SK-N-SH (cell line): ENCODE measurements at regions not wholly inside any gene's neighbourhood (a gene's known extent, or its start where the extent isn't known, plus 50 kb on each side); places are given as distances from the start of the nearest gene placed in this dataset.

Experiments used
- CTCF ChIA-PET: fragments of 300-600, 350-600 bp; formaldehyde crosslinking; extraction: SDS; loops from one replicate; lab custom pipeline; 2021; lab: Yijun Ruan, JAX
- POLR2A ChIA-PET: fragments of 350-600 bp; sonication (Branson Sonifier 250); formaldehyde crosslinking; extraction: SDS; loops from one replicate; lab custom pipeline; 2020; ENCODE audit warnings: antibody characterized with exemption, inconsistent platforms; lab: Yijun Ruan, JAX
- DNase-seq: peaks from one replicate; pipeline ENCODE4 v3.0.0; 2012
- H2AFZ ChIP-seq: fragments of 200-600 bp; sonication (generic); 2 replicates; pipeline ENCODE4 v1.8.1; 2016; ENCODE audit warnings: antibody characterized with exemption, mild to moderate bottlenecking, low read depth
- H3F3A ChIP-seq: fragments of 200-600 bp; sonication (generic); replicated peaks from 2 replicates; pipeline ENCODE3; 2016; ENCODE audit warnings: antibody characterized with exemption, mild to moderate bottlenecking; ENCODE audit not compliant: insufficient read depth
- H3K27ac ChIP-seq, 2 experiments: fragments of 200-500 bp in 1 of 2; fragments of 200-600 bp in 1 of 2; sonication (Bioruptor generic) in 1 of 2; sonication (generic), shearing (Covaris generic) in 1 of 2; 2 replicates each; pipeline versions ENCODE4 v1.5.1 to v1.6.1; 2014 to 2016; ENCODE audit warnings: low read depth in 2 of 2, inconsistent platforms in 1 of 2, low read length in 1 of 2, mild to moderate bottlenecking in 1 of 2, mixed read lengths in 1 of 2
- H3K27me3 ChIP-seq: fragments of 200-600 bp; sonication (generic), shearing (Covaris generic); 2 replicates; pipeline ENCODE4 v1.6.1; 2016; ENCODE audit warnings: mixed run types; ENCODE audit not compliant: insufficient read depth
- H3K36me3 ChIP-seq, 2 experiments: fragments of 200-500 bp in 1 of 2; fragments of 200-600 bp in 1 of 2; sonication (Bioruptor generic) in 1 of 2; sonication (generic) in 1 of 2; replicated peaks in 1 of 2; 2 replicates each; pipeline versions ENCODE3 to v1.5.1; 2014 to 2016; ENCODE audit warnings: low read length in 1 of 2, mild to moderate bottlenecking in 1 of 2; ENCODE audit not compliant: insufficient read depth in 2 of 2, control insufficient read depth in 1 of 2
- H3K4me1 ChIP-seq, 2 experiments: fragments of 200-500 bp in 1 of 2; fragments of 200-600 bp in 1 of 2; sonication (Bioruptor generic) in 1 of 2; sonication (generic), shearing (Covaris generic) in 1 of 2; 2 replicates each; pipeline versions ENCODE4 v1.5.1 to v1.6.1; 2014 to 2016; ENCODE audit warnings: low read depth in 1 of 2, low read length in 1 of 2, mixed run types in 1 of 2; ENCODE audit not compliant: insufficient read depth in 2 of 2, control insufficient read depth in 1 of 2
- H3K4me2 ChIP-seq: fragments of 200-600 bp; sonication (generic), shearing (Covaris generic); 2 replicates; pipeline ENCODE4 v1.6.1; 2017; ENCODE audit warnings: mixed run types
- H3K4me3 ChIP-seq, 2 experiments: fragments of 200-500 bp in 1 of 2; fragments of 200-600 bp in 1 of 2; sonication (Bioruptor generic) in 1 of 2; sonication (generic), shearing (Covaris generic) in 1 of 2; 2 replicates each; pipeline versions ENCODE4 v1.5.1 to v1.8.1; 2014 to 2016; ENCODE audit warnings: low read depth in 2 of 2, inconsistent platforms in 1 of 2, low read length in 1 of 2, mild to moderate bottlenecking in 1 of 2, mixed read lengths in 1 of 2, moderate library complexity in 1 of 2
- H3K79me2 ChIP-seq: fragments of 200-600 bp; sonication (generic); 2 replicates; pipeline ENCODE4 v1.8.1; 2017; ENCODE audit warnings: mild to moderate bottlenecking; ENCODE audit not compliant: insufficient read depth
- H3K9ac ChIP-seq: fragments of 200-600 bp; sonication (generic); 2 replicates; pipeline ENCODE4 v1.6.1; 2017; ENCODE audit warnings: mixed run types
- H3K9me2 ChIP-seq: fragments of 200-600 bp; sonication (generic); 2 replicates; pipeline ENCODE4 v1.6.1; 2017; ENCODE audit warnings: mixed run types
- H3K9me3 ChIP-seq: fragments of 200-600 bp; sonication (generic); 2 replicates; pipeline ENCODE4 v1.6.1; 2017; ENCODE audit warnings: mixed run types, mild to moderate bottlenecking, moderate library complexity
- H4K20me1 ChIP-seq: fragments of 200-600 bp; sonication (generic); 2 replicates; pipeline ENCODE4 v1.6.1; 2017; ENCODE audit warnings: mild to moderate bottlenecking, mixed run types; ENCODE audit not compliant: insufficient read depth
- CHD2 ChIP-seq: fragments of 150-350 bp; IDR thresholded peaks from 2 replicates; pipeline ENCODE4 v1.6.1; 2018; ENCODE audit warnings: low read length; ENCODE audit not compliant: partially characterized antibody
- EP300 ChIP-seq, 2 experiments: IDR thresholded peaks; 2 replicates each; pipeline versions ENCODE4 v1.4.0 to v1.6.1; 2012; ENCODE audit warnings: borderline replicate concordance in 1 of 2, low read depth in 1 of 2, low read length in 1 of 2
- FOSL2 ChIP-seq: IDR thresholded peaks from 2 replicates; pipeline ENCODE4 v1.4.0; 2012; ENCODE audit warnings: low read depth, mild to moderate bottlenecking, moderate library complexity, borderline replicate concordance
- FOXJ3 ChIP-seq: sonication (generic); formaldehyde crosslinking; IDR thresholded peaks from 2 replicates; pipeline ENCODE4 v1.5.1; 2020; ENCODE audit warnings: mild to moderate bottlenecking, missing genetic modification reagents
- JUND ChIP-seq: IDR thresholded peaks from 2 replicates; pipeline ENCODE4 v1.4.0; 2012
- MEF2A ChIP-seq: IDR thresholded peaks from 2 replicates; pipeline ENCODE4 v1.4.0; 2012; ENCODE audit warnings: low read depth, borderline replicate concordance
- MXI1 ChIP-seq: IDR thresholded peaks from 2 replicates; pipeline ENCODE4 v1.6.1; 2012; ENCODE audit warnings: mild to moderate bottlenecking, low read depth, low read length, improper control_type of control experiment
- NRF1 ChIP-seq: IDR thresholded peaks from 2 replicates; pipeline ENCODE4 v1.6.1; 2012; ENCODE audit warnings: low read depth, mild to moderate bottlenecking, low read length
- RAD21 ChIP-seq: IDR thresholded peaks from 2 replicates; pipeline ENCODE4 v1.6.1; 2012; ENCODE audit warnings: mild to moderate bottlenecking, low read length
- RCOR1 ChIP-seq: fragments of 150-350 bp; IDR thresholded peaks from 2 replicates; pipeline ENCODE4 v1.6.1; 2017; ENCODE audit warnings: antibody characterized with exemption, low read length
- RXRA ChIP-seq: IDR thresholded peaks from 2 replicates; pipeline ENCODE4 v1.4.0; 2012; ENCODE audit warnings: low read depth, mild to moderate bottlenecking, borderline replicate concordance
- TCF12 ChIP-seq: IDR thresholded peaks from 2 replicates; pipeline ENCODE4 v1.4.0; 2012
- TEAD4 ChIP-seq: IDR thresholded peaks from 2 replicates; pipeline ENCODE4 v1.4.0; 2012; ENCODE audit warnings: mild to moderate bottlenecking, borderline replicate concordance; ENCODE audit not compliant: insufficient read depth
- WGBS: methylation state at CpG from one replicate; pipeline ENCODE4 v1.1.6; 2017; ENCODE audit warnings: low lambda C conversion rate; 5-methylcytosine and 5-hydroxymethylcytosine counted together
- TF ChIP-seq, protein P1 (sequence below): IDR thresholded peaks from 2 replicates; pipeline ENCODE4; 2012
- TF ChIP-seq, protein P2 (sequence below): fragments of 150-350 bp; IDR thresholded peaks from 2 replicates; pipeline ENCODE4 v1.6.1; 2017; ENCODE audit warnings: antibody characterized with exemption, low read length, low read depth, borderline replicate concordance
- TF ChIP-seq, protein P3 (sequence below): IDR thresholded peaks from 2 replicates; pipeline ENCODE4 v1.4.0; 2012; ENCODE audit warnings: low read depth, borderline replicate concordance
- TF ChIP-seq, protein P4 (sequence below): fragments of 200-600 bp; sonication (generic); IDR thresholded peaks from 2 replicates; pipeline ENCODE4 v1.6.1; 2017; ENCODE audit warnings: antibody characterized with exemption, mild to moderate bottlenecking, moderate library complexity

DNA sequence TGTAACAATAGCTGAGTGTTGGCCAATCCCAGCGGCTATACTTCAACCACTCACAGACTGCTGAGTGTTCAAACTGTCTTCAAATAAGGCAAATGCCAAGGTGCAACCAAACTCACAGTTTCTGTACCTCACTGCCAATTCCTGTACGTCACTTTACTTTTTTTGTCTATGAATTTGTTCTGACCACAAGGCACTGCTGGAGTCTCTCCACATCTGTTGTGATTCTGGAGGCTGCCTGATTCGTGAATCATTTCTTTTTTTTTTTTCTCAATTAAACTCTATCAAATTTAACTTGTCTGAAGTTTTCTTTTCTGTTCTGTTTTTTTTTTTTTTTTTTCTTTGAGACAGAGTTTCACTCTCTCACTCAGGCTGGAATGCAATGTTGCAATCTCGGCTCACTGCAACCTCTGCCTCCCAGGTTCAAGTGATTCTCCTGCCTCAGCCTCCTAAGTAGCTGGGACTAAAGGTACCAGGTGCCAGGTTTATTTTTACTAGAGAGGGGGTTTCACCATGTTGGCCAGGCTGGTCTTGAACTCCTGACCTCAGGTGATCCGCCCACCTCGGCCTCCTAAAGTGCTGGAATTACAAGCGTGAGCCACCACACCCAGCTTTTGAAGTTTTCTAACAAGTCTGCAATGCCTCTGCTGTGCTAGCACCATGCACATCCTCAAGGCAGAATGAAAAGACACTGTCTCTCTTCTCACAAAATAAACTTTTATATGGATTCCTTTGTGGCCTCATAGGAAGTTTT, 401.7 kb downstream of the IRS2 start (continued):
- TF ChIP-seq TCF12 (peak; percentile 76), MEF2A (no peak), EP300 (IDR thresholded peaks at IDR 0.05; ENCODE audit: borderline replicate concordance in 1 of 2, low read depth in 1 of 2, low read length in 1 of 2) (peak in 1 of 2 experiments; percentile 33; a peak in 1 of 4 replicates), CHD2 (no peak), RAD21 (no peak), TEAD4 (no peak), MXI1 (no peak), RXRA (no peak), RCOR1 (no peak), FOSL2 (no peak)
- TF ChIP-seq, protein P1, sequence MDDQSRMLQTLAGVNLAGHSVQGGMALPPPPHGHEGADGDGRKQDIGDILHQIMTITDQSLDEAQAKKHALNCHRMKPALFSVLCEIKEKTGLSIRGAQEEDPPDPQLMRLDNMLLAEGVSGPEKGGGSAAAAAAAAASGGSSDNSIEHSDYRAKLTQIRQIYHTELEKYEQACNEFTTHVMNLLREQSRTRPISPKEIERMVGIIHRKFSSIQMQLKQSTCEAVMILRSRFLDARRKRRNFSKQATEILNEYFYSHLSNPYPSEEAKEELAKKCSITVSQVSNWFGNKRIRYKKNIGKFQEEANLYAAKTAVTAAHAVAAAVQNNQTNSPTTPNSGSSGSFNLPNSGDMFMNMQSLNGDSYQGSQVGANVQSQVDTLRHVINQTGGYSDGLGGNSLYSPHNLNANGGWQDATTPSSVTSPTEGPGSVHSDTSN, result peak; percentile 38; the same call in 1 of the 2 replicates
- TF ChIP-seq, protein P2, sequence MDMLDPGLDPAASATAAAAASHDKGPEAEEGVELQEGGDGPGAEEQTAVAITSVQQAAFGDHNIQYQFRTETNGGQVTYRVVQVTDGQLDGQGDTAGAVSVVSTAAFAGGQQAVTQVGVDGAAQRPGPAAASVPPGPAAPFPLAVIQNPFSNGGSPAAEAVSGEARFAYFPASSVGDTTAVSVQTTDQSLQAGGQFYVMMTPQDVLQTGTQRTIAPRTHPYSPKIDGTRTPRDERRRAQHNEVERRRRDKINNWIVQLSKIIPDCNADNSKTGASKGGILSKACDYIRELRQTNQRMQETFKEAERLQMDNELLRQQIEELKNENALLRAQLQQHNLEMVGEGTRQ, result no peak
- TF ChIP-seq, protein P3, sequence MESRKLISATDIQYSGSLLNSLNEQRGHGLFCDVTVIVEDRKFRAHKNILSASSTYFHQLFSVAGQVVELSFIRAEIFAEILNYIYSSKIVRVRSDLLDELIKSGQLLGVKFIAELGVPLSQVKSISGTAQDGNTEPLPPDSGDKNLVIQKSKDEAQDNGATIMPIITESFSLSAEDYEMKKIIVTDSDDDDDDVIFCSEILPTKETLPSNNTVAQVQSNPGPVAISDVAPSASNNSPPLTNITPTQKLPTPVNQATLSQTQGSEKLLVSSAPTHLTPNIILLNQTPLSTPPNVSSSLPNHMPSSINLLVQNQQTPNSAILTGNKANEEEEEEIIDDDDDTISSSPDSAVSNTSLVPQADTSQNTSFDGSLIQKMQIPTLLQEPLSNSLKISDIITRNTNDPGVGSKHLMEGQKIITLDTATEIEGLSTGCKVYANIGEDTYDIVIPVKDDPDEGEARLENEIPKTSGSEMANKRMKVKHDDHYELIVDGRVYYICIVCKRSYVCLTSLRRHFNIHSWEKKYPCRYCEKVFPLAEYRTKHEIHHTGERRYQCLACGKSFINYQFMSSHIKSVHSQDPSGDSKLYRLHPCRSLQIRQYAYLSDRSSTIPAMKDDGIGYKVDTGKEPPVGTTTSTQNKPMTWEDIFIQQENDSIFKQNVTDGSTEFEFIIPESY, result no peak

DNA sequence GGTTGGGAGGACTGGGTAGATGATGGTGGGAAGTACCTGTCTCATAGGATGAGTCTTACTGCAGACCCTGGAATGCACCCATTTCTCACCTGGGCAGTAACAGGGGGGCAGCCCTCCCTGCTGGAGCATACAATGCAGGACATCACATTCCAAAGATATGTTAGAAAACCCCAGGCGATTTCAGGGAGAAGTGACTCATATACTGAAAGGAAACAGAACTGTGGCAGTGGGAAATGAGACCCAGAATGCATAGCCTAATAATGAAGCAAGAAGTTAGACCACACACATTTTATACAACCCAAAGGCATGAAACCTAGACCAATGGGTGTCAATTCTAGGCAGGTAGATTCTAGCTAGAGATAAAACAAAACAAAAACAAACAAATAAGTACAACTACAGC, 402.7 kb downstream of the IRS2 start:
- 11% methylated on average over 1 of the region's 1 CpG for whole genome bisulfite sequencing
- no peaks in the 10 kb centered on the region for H4K20me1 ChIP-seq
- no peak for DNase-seq
- peaks cover 5% of the 10 kb centered on the region for H3F3A ChIP-seq
- POLR2A ChIA-PET, result no interaction called here
- no peak overlapping the region for H3K9ac ChIP-seq
- H3K27ac ChIP-seq, result peak overlapping the region in 1 of 2 experiments; percentile 40; a peak in 2 of 4 replicates
- TF ChIP-seq TCF12 (peak; percentile 78), JUND (peak; percentile 67), FOSL2 (peak; percentile 71; the same call in 1 of the 2 replicates), MEF2A (0 out of 2 replicates have a peak, but pooled peaks have one; percentile 24), NRF1 (no peak), TEAD4 (peak; percentile 41; the same call in 1 of the 2 replicates), FOXJ3 (CRISPR knock-in tag) (no peak), MXI1 (no peak), EP300 (IDR thresholded peaks at IDR 0.05; ENCODE audit: borderline replicate concordance in 1 of 2, low read depth in 1 of 2, low read length in 1 of 2) (peak in 1 of 2 experiments; percentile 74; a peak in 1 of 4 replicates)
- TF ChIP-seq, protein P4, sequence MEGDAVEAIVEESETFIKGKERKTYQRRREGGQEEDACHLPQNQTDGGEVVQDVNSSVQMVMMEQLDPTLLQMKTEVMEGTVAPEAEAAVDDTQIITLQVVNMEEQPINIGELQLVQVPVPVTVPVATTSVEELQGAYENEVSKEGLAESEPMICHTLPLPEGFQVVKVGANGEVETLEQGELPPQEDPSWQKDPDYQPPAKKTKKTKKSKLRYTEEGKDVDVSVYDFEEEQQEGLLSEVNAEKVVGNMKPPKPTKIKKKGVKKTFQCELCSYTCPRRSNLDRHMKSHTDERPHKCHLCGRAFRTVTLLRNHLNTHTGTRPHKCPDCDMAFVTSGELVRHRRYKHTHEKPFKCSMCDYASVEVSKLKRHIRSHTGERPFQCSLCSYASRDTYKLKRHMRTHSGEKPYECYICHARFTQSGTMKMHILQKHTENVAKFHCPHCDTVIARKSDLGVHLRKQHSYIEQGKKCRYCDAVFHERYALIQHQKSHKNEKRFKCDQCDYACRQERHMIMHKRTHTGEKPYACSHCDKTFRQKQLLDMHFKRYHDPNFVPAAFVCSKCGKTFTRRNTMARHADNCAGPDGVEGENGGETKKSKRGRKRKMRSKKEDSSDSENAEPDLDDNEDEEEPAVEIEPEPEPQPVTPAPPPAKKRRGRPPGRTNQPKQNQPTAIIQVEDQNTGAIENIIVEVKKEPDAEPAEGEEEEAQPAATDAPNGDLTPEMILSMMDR, result no peak
- TF ChIP-seq, all 33 proteins: peak for 6
- Histone ChIP-seq H3K9me2 (no peaks in the 10 kb centered on the region), H2AFZ (no peak overlapping the region), H3K4me2 (no peak overlapping the region), H3K4me1 (peaks cover 2 to 13% of the 10 kb centered on the region in 2 experiments; a peak in 3 of 4 replicates), H3K9me3 (no peaks in the 10 kb centered on the region), H3K4me3 (no peak overlapping the region), H3K79me2 (no peaks in the 10 kb centered on the region), H3K27me3 (no peaks in the 10 kb centered on the region), H3K36me3 (no peaks in the 10 kb centered on the region)
- CTCF ChIA-PET, result no interaction called here
